Choroid plexus epithelial cell (primary cell): ENCODE measurements at regions not wholly inside any gene's neighbourhood (a gene's known extent, or its start where the extent isn't known, plus 50 kb on each side); places are given as distances from the start of the nearest gene placed in this dataset.

Source experiments
- DNase-seq: peaks from one replicate; pipeline ENCODE4 v3.0.0-alpha.2; 2010; ENCODE audit warnings: low read depth
- H3K4me3 ChIP-seq: 2 replicates; pipeline ENCODE4 v1.5.1; 2011; ENCODE audit warnings: low read depth, mild to moderate bottlenecking, control low read depth, low read length, moderate library complexity
- CTCF ChIP-seq: conservative IDR thresholded peaks from 2 replicates; pipeline ENCODE4 v1.5.1; 2011; ENCODE audit warnings: low read depth, mild to moderate bottlenecking, control low read depth, inconsistent platforms, low read length, moderate library complexity

- TF ChIP-seq CTCF, result no peak
- no peak for DNase-seq
Measured at GRCh38 chr2:145413261-145414030, 893.5 kb upstream of the ZEB2 start.

GRCh38 chr2:145412155-145412554, 892.2 kb upstream of the ZEB2 start:
- H3K4me3 ChIP-seq, result no peak overlapping the region
- TF ChIP-seq CTCF, result no peak
- no peak for DNase-seq

More at GRCh38 chr2:145413261-145414030, 893.5 kb upstream of the ZEB2 start:
- H3K4me3 ChIP-seq, result no peak overlapping the region

- DNase-seq, result no peak
- no peak overlapping the region for H3K4me3 ChIP-seq
- TF ChIP-seq CTCF, result no peak
Measured at GRCh38 chr2:145411493-145411892, 891.6 kb upstream of the ZEB2 start.

- no peak overlapping the region for H3K4me3 ChIP-seq
- DNase-seq, result no peak
- no peak for TF ChIP-seq CTCF
Measured at GRCh38 chr2:145410086-145410485, 890.2 kb upstream of the ZEB2 start.

GRCh38 chr2:145408980-145409379, 889.1 kb upstream of the ZEB2 start:
- no peak for TF ChIP-seq CTCF
- DNase-seq, result peak; percentile 34
- H3K4me3 ChIP-seq, result no peak overlapping the region

- DNase-seq, result no peak
- no peak overlapping the region for H3K4me3 ChIP-seq
- no peak for TF ChIP-seq CTCF
Measured at GRCh38 chr2:145404690-145405089, 884.8 kb upstream of the ZEB2 start.

- no peak for TF ChIP-seq CTCF
- H3K4me3 ChIP-seq, result no peak overlapping the region
- no peak for DNase-seq
Measured at GRCh38 chr2:145402706-145403277, 882.9 kb upstream of the ZEB2 start.
